Cerebellar nuclear complex (tissue), 1 donor: ENCODE measurements at regions not wholly inside any gene's neighbourhood (a gene's known extent, or its start where the extent isn't known, plus 50 kb on each side); places are given as distances from the start of the nearest gene placed in this dataset.

Source experiments
- DNase-seq, 2 experiments: peaks; one replicate each; lab custom pipeline; 2025; lab: John Stamatoyannopoulos, UW

- DNase-seq = no peak
Measured at GRCh38 chr13:29903543-29903942, 53.1 kb upstream of the UBL3 start.

GRCh38 chr13:29902632-29903305 is 52.4 kb upstream of the UBL3 start:
- DNase-seq = no peak

- DNase-seq = no peak
Measured at GRCh38 chr13:29901710-29902631, 51.6 kb upstream of the UBL3 start.
